ENCODE measurements at regions not wholly inside any gene's neighbourhood (a gene's known extent, or its start where the extent isn't known, plus 50 kb on each side); places are given as distances from the start of the nearest gene placed in this dataset. TPM values are rescaled to one million over a fixed set of nuclear protein-coding genes. Genes with fewer than 3 reads are reported as not detected.

DNA sequence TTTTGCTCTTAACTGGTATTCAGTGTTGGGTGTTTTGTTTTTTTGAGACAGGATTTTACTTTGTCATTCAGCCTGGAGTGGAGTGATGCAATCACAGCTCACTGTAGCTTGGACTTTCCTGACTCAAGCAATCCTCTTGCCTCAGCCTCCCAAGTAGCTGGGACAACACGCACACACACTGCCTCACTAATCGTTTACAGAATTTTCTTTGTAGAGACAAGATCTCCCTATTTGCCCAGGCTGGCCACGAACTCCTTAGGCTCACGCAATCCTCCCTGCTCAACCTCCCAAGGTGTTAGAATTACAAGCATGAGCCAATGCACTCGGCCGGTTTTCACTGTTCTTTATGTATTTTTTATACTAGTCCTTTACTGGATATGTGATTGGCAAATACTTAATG, 51.0 kb upstream of the IGLL5 start:
- TF ChIP-seq, protein P1, sequence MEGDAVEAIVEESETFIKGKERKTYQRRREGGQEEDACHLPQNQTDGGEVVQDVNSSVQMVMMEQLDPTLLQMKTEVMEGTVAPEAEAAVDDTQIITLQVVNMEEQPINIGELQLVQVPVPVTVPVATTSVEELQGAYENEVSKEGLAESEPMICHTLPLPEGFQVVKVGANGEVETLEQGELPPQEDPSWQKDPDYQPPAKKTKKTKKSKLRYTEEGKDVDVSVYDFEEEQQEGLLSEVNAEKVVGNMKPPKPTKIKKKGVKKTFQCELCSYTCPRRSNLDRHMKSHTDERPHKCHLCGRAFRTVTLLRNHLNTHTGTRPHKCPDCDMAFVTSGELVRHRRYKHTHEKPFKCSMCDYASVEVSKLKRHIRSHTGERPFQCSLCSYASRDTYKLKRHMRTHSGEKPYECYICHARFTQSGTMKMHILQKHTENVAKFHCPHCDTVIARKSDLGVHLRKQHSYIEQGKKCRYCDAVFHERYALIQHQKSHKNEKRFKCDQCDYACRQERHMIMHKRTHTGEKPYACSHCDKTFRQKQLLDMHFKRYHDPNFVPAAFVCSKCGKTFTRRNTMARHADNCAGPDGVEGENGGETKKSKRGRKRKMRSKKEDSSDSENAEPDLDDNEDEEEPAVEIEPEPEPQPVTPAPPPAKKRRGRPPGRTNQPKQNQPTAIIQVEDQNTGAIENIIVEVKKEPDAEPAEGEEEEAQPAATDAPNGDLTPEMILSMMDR (IDR thresholded peaks at IDR 0.05) = no peak
- TF ChIP-seq POLR2A (IDR thresholded peaks at IDR 0.05) = no peak
- ATAC-seq = no peak

More for the DNA sequence above, 51.0 kb upstream of the IGLL5 start:
- Histone ChIP-seq H3K27ac (no peak overlapping the region), H3K4me1 (no peaks in the 10 kb centered on the region), H3K9me3 (no peaks in the 10 kb centered on the region), H3K36me3 (replicated peaks in 1 of 2; ENCODE audit: insufficient read depth in 1 of 2, low read depth in 2 of 2) (no peaks in the 10 kb centered on the region), H3K4me3 (no peak overlapping the region), H3K27me3 (no peaks in the 10 kb centered on the region)
- DNase-seq = no peak
- intact Hi-C loops (cut with DNase I) = no loop called here
- 45 to 46% methylated on average over 6 of the region's 6 CpGs for WGBS, 2 donors

MicroRNAs in the stretch of these regions (microRNA counts, 767-probe panel; counts per million panel counts)
- 0 to 736 counts per million in 2 donors for microRNA hsa-miR-650

Small RNAs in the stretch of these regions (microRNA-seq; reads per million reads assigned to microRNA genes)
- gene MIR650 (ENCODE audit: borderline number of aligned reads in 2 of 2, borderline replicate concordance in 2 of 2) = 0 reads per million in 2 donors

Small RNAs in the stretch of these regions (small RNA-seq; reads per million reads assigned to genes)
- gene AC244157.1 (not detected), gene AC245028.1 (not detected), gene AC245028.2 (not detected), gene AC245028.3 (not detected), gene IGLV3-13 (not detected), gene IGLV3-15 (not detected), gene IGLV3-17 (not detected), gene IGLVI-20 (not detected), gene IGLVVI-22-1 (not detected)
